Endothelial cell of umbilical vein (primary cell): ENCODE measurements at regions not wholly inside any gene's neighbourhood (a gene's known extent, or its start where the extent isn't known, plus 50 kb on each side); places are given as distances from the start of the nearest gene placed in this dataset.

Experiments used
- BruUV-seq: library from RNA; stranded (reverse); fragments of 400-500 nt; replicated peaks from 2 replicates; lab custom pipeline; 2021; lab: Mats Ljungman, UMichigan
- CTCF ChIA-PET: fragments of 300-600, 350-600 bp; sonication (Branson Sonifier 250); formaldehyde crosslinking; loops from one replicate; lab custom pipeline; 2021; ENCODE audit warnings: antibody characterized with exemption, inconsistent platforms; lab: Charles Lee
- POLR2A ChIA-PET: fragments of 300-600, 350-600 bp; sonication (Branson Sonifier 250); formaldehyde crosslinking; loops from one replicate; lab custom pipeline; 2021; ENCODE audit warnings: antibody characterized with exemption, inconsistent platforms; lab: Charles Lee
- DNase-seq: peaks from one replicate; pipeline ENCODE4 v3.0.0-alpha.2; 2011; ENCODE audit warnings: low read depth, low spot score
- FAIRE-seq: peaks from 2 replicates; lab custom pipeline; 2011; peaks lifted over from hg19 to GRCh38; lab: Jason Lieb, UNC
- H2AFZ ChIP-seq: 2 replicates; pipeline ENCODE4 v1.6.0; 2012; ENCODE audit warnings: low read depth, low read length, control low read depth, inconsistent platforms
- H3K27ac ChIP-seq: 2 replicates; pipeline ENCODE4 v1.5.1; 2011; ENCODE audit warnings: low read depth, mild to moderate bottlenecking, control low read depth, low read length, moderate library complexity; ENCODE audit not compliant: insufficient read depth
- H3K27me3 ChIP-seq, 2 experiments: 2 replicates each; pipeline versions ENCODE4 v1.6.0 to v1.6.1; 2011; ENCODE audit warnings: low read length in 2 of 2, mixed read lengths in 1 of 2; ENCODE audit not compliant: control insufficient read depth in 2 of 2, insufficient read depth in 2 of 2
- H3K36me3 ChIP-seq, 2 experiments: 2 replicates in 1 of 2; 3 replicates in 1 of 2; pipeline ENCODE4 v1.5.1; 2011; ENCODE audit warnings: low read length in 2 of 2, mild to moderate bottlenecking in 1 of 2, moderate library complexity in 1 of 2; ENCODE audit not compliant: control insufficient read depth in 2 of 2, insufficient read depth in 2 of 2; ENCODE audit errors: extremely low read depth in 1 of 2
- H3K4me1 ChIP-seq: 3 replicates; pipeline ENCODE4 v1.5.1; 2011; ENCODE audit warnings: mild to moderate bottlenecking, low read length; ENCODE audit not compliant: control insufficient read depth, insufficient read depth; ENCODE audit errors: extremely low read depth
- H3K4me2 ChIP-seq: 2 replicates; pipeline ENCODE4 v1.6.1; 2011; ENCODE audit warnings: low read length, control low read depth, mixed read lengths; ENCODE audit not compliant: insufficient read depth
- H3K4me3 ChIP-seq, 3 experiments: fragments of 200-600 bp in 1 of 3; sonication (generic), shearing (Covaris generic) in 1 of 3; replicated peaks in 1 of 3; 2 replicates each; pipeline ENCODE4 v1.5.1; 2011 to 2016; ENCODE audit warnings: control low read depth in 3 of 3, low read length in 3 of 3, mild to moderate bottlenecking in 2 of 3, inconsistent platforms in 1 of 3, low read depth in 1 of 3, moderate library complexity in 1 of 3; ENCODE audit not compliant: insufficient read depth in 1 of 3
- H3K79me2 ChIP-seq: 2 replicates; pipeline ENCODE4 v1.6.0; 2012; ENCODE audit warnings: low read length, inconsistent platforms; ENCODE audit not compliant: control insufficient read depth, insufficient read depth
- H3K9ac ChIP-seq: replicated peaks from 2 replicates; pipeline ENCODE3; 2011; ENCODE audit warnings: low read length, control low read depth; ENCODE audit not compliant: insufficient read depth; ENCODE audit errors: extremely low read depth
- H3K9me1 ChIP-seq: replicated peaks from 3 replicates; pipeline ENCODE4 v1.6.0; 2011; ENCODE audit warnings: mild to moderate bottlenecking, low read length; ENCODE audit not compliant: control insufficient read depth, insufficient read depth; ENCODE audit errors: extremely low read depth
- H3K9me3 ChIP-seq: replicated peaks from 2 replicates; pipeline ENCODE4 v1.5.1; 2012; ENCODE audit warnings: low read length, inconsistent platforms; ENCODE audit not compliant: control insufficient read depth, insufficient read depth
- H4K20me1 ChIP-seq: replicated peaks from 2 replicates; pipeline ENCODE3; 2011; ENCODE audit warnings: mild to moderate bottlenecking, low read length; ENCODE audit not compliant: control insufficient read depth, insufficient read depth; ENCODE audit errors: extremely low read depth
- EZH2 ChIP-seq: IDR thresholded peaks from 2 replicates; pipeline ENCODE4 v1.6.1; 2012; ENCODE audit warnings: borderline replicate concordance, low read depth, mild to moderate bottlenecking, moderate library complexity, low read length, inconsistent platforms; ENCODE audit not compliant: severe bottlenecking
- FOS ChIP-seq: IDR thresholded peaks from 2 replicates; pipeline ENCODE4 v1.6.1; 2011; ENCODE audit warnings: mild to moderate bottlenecking, low read length, moderate library complexity, borderline replicate concordance; ENCODE audit not compliant: insufficient read depth
- GATA2 ChIP-seq: IDR thresholded peaks from 2 replicates; pipeline ENCODE4 v1.7.0; 2011; ENCODE audit warnings: low read depth, mild to moderate bottlenecking, moderate library complexity, mixed read lengths, low read length; ENCODE audit not compliant: insufficient read length, insufficient read depth
- JUN ChIP-seq: IDR thresholded peaks from 2 replicates; pipeline ENCODE4 v1.6.1; 2011; ENCODE audit warnings: borderline replicate concordance, low read depth; ENCODE audit not compliant: insufficient read length, insufficient read depth
- MAX ChIP-seq: IDR thresholded peaks from 2 replicates; pipeline ENCODE4 v1.6.1; 2011; ENCODE audit not compliant: insufficient read depth, insufficient read length
- MYC ChIP-seq: IDR thresholded peaks from one replicate; pipeline ENCODE4 v1.6.1; 2011; ENCODE audit warnings: mild to moderate bottlenecking, low read depth, low read length
- POLR2A ChIP-seq: IDR thresholded peaks from 2 replicates; pipeline ENCODE4 v1.6.1; 2012; ENCODE audit warnings: low read depth, mild to moderate bottlenecking, control low read depth, low read length
- POLR2AphosphoS5 ChIP-seq: IDR thresholded peaks from 2 replicates; pipeline ENCODE4 v1.6.1; 2012; ENCODE audit warnings: low read depth, mild to moderate bottlenecking, control low read depth, low read length, moderate library complexity; ENCODE audit not compliant: insufficient read depth
- dilution Hi-C: fragments of 300-500 bp; cut with MboI; formaldehyde crosslinking; loops from one replicate; pipeline ENCODE4 v1.15.0; 2019; ENCODE audit warnings: low sequenced_read_pairs; ENCODE audit not compliant: extremely low pct_ligation_motif_present
- intact Hi-C: fragments of 100-400 bp; cut with micrococcal nuclease; formaldehyde crosslinking; loops from one replicate; pipeline ENCODE4 v1.10.0; 2022
- TF ChIP-seq, protein P1 (sequence below), 2 donors: IDR thresholded peaks; 1 replicate in 1 of 2; 2 replicates in 1 of 2; pipeline ENCODE4 v1.5.1; 2011; ENCODE audit warnings: low read length in 2 of 2, mild to moderate bottlenecking in 2 of 2, moderate library complexity in 2 of 2, control low read depth in 1 of 2, inconsistent platforms in 1 of 2, low read depth in 1 of 2; ENCODE audit not compliant: insufficient read depth in 1 of 2; ENCODE audit errors: extremely low read depth in 1 of 2

- no peaks in the 10 kb centered on the region for H3K9me1 ChIP-seq
- peaks cover 3% of the 10 kb centered on the region for H3K9me3 ChIP-seq
- H2AFZ ChIP-seq: no peak overlapping the region
- H3K36me3 ChIP-seq: no peaks in the 10 kb centered on the region
- DNase-seq: no peak
- dilution Hi-C loops: no loop called here
- ChIA-PET POLR2A (no interaction called here), CTCF (no interaction called here)
- no peak overlapping the region for H3K4me3 ChIP-seq
- H3K4me1 ChIP-seq: no peaks in the 10 kb centered on the region
- no peaks in the 10 kb centered on the region for H3K79me2 ChIP-seq
- H3K27ac ChIP-seq: no peak overlapping the region
- intact Hi-C loops: no loop called here
- no peaks in the 10 kb centered on the region for H4K20me1 ChIP-seq
- H3K27me3 ChIP-seq: no peaks in the 10 kb centered on the region
- FAIRE-seq: no peak
- no TSS peak for BruUV-seq
- no peak overlapping the region for H3K4me2 ChIP-seq
- H3K9ac ChIP-seq: no peak overlapping the region
- TF ChIP-seq EZH2 (no peak), POLR2A (no peak), GATA2 (no peak), FOS (no peak), MYC (no peak), MAX (no peak), POLR2AphosphoS5 (no peak), JUN (no peak)
- TF ChIP-seq, protein P1, sequence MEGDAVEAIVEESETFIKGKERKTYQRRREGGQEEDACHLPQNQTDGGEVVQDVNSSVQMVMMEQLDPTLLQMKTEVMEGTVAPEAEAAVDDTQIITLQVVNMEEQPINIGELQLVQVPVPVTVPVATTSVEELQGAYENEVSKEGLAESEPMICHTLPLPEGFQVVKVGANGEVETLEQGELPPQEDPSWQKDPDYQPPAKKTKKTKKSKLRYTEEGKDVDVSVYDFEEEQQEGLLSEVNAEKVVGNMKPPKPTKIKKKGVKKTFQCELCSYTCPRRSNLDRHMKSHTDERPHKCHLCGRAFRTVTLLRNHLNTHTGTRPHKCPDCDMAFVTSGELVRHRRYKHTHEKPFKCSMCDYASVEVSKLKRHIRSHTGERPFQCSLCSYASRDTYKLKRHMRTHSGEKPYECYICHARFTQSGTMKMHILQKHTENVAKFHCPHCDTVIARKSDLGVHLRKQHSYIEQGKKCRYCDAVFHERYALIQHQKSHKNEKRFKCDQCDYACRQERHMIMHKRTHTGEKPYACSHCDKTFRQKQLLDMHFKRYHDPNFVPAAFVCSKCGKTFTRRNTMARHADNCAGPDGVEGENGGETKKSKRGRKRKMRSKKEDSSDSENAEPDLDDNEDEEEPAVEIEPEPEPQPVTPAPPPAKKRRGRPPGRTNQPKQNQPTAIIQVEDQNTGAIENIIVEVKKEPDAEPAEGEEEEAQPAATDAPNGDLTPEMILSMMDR (IDR thresholded peaks at IDR 0.05; ENCODE audit: extremely low read depth in 1 of 2, insufficient read depth in 1 of 2, low read depth in 1 of 2, low read length in 2 of 2): no peak
Measured at GRCh38 chr18:76227759-76228158, 267.3 kb downstream of the ZNF516 start.
